Kasumi-1 (cell line): ENCODE measurements at regions not wholly inside any gene's neighbourhood (a gene's known extent, or its start where the extent isn't known, plus 50 kb on each side); places are given as distances from the start of the nearest gene placed in this dataset.

Experiments used
- DNase-seq, 2 experiments: peaks; one replicate each; lab custom pipeline; 2025; lab: John Stamatoyannopoulos, UW

DNA sequence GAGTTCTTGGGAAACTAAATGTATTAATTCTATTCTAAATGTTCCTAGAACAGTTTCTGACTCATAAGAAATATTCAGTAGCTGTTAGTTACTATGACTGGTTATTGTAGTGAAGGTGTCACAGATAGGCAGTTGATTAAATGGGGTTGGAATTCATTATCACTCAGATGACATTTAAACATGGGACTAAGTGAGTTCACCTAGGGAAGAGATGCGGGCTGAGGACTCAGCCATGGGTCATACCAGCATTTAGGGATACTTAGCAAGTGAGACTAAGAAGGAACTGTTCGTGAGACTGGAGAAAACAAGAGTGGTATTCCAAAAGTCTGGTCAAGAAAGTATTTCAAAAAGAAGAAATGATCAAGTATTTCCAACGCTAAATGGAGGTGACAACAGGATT lies 125.1 kb upstream of the ADGRL4 start:
- DNase-seq, result no peak

DNA sequence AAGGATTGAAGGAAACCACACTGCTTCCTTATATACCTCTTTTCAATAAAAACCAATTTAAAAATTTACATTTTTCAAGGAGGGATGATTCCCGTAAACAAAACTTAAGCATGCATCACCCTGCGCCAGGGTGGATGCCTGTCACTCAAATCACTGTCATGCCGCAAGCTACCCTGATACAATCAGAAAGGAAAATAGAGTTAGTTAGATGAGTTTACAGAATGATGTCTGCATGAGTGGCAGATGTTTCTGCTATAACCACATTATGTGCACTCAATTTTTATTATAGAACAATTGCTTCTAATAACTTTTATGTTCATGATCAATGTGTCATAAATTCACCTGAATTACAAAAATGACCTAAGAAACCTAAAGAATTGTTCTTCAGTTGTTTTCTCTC lies 123.4 kb upstream of the ADGRL4 start:
- no peak for DNase-seq

DNA sequence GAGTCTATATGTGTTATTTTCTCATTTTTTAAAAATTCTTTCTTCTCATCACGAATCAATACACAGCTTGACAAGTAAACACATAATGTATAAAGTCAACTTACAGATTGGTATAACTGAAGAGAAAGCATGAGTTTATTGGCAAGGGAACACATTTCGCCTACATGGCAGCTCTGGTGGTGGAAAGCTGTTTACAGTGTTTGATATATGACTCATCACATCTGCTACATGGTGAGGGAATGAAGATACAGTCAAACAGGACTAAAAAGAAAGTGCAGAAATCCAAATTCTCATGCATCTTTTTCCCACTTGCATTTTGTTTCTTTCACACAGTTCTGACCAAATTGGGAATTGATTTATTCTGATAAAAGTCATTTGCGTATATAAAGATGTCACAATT lies 122.2 kb upstream of the ADGRL4 start:
- no peak for DNase-seq

DNA sequence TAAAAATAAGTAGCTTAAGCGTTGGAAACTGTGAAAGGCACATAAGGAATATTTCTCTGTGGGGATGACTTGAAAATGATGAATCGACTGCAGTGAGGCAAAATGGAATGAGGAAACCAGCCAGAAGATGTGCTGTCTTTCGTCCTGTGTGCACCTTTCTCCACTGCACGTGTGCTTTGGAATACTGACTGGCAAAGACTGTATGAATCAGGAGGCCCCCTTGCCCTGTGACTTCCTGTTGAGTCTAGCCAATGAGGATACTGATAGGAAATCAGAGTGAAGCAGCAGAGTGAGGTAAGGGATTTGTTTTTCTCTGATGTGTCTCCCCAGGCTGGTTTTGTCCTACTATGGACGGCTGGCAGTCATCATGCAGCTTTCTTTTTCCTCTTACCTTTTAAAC lies 118.2 kb upstream of the ADGRL4 start:
- DNase-seq, result no peak

DNA sequence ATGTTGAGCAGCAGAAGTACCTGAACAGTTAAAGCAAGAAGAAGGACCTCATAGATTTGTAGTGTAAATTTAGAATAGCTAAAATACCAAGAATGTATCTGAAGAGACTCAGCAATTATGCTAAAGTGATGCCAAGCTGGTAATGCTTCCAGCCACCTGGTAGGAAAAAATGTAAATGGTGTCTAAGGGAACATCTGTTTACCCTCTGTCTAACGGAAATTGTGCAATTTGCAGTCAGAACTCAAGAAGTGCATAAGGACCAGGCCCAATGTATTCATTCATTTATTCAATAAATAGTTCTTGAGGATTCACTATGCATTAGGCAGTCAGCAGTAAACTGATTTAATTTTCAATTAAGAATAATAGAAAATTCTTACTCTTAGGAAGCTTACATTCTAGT lies 116.0 kb upstream of the ADGRL4 start:
- no peak for DNase-seq

DNA sequence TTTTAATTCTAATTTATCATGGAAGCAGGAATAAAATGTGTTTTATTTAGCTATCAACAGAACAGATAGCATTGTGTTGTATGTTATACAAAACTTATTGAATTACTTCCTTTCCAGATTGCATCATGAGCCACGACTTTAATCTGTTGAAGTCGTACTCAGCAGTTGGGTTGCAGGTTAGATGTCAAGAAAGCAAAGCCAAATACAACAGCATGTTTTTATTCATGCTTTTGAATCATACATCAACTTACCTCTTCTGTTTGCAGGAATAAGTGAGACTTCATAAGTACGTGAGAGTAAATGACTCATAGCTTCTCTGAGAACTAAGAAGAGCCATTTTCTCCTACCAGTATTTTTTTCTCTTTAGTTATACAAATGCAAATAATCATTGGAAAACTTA lies 110.8 kb upstream of the ADGRL4 start:
- DNase-seq, result no peak

DNA sequence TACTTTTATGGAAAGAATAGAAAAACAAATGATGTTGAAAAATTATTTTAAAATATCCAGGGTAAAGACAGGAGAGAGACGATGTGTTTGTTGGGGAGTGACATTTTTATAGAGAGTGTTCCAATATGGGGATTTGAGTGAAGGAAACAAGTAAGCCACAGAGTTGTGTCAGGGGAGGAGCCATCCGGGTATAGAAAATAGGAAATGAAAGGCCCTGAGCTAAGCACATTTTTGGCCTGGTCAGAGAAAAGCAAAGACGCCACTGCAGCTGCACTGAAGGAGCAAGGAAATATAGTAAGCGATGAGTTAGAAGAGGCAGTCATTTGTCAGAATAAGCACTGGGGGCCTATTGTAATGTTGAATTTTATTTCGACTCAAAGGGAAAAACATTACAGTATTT lies 107.3 kb upstream of the ADGRL4 start:
- no peak for DNase-seq

DNA sequence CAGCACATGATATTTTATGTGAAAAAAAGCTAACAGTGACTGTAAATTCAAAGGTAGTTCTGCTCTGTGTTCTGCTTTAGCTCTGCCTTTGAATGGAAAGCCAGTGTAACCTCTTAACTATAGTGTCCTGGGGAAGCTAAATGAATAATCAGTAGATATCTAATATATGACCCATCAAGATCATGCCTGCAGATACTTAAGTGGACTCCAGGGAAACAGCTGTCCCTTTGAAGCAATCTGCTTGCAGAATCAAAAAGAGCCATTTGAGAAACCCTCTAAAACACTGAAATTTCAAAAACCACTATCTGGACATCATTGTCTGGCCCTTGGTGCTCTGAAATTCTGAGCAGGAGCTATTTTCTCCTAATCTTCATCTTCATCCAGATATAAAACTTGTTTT lies 104.2 kb upstream of the ADGRL4 start:
- no peak for DNase-seq

DNA sequence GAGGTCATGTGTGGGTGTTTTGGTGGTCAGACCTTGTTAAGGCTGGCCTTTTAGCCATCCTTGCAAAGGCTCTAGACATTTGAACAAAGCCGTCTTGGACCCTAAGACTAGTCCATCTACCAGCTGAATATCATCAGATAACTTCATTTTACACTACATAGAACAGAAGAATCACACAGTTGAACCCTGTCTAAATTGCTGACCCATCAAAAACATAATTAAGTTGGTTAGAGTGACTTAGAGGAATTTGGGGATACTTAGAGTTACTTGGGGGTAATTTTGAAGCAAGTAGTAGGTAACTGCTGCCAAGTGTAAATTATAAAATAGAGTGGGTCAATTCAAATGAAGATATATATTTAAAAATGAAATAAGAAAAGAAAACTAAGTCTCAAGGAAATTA lies 102.9 kb upstream of the ADGRL4 start:
- DNase-seq, result no peak

DNA sequence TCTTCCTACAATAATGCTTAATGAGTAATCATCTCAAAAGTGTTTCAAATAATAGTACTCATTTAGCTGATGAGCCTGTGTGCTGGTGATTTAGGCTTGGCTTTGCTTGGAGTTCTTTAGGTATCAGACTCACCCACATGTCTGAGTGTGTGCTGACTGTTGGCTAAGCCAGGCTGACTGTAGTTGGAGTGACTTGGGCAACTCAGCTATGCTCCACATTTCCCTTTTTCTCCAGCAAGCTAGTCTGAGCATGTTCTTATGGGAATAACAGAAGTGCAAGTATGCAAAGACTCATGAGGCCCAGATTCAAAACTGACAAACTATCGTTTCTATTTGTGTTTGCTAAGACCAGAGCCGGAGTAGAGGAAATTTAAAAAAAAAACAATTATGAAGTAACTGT lies 99.0 kb upstream of the ADGRL4 start:
- no peak for DNase-seq

DNA sequence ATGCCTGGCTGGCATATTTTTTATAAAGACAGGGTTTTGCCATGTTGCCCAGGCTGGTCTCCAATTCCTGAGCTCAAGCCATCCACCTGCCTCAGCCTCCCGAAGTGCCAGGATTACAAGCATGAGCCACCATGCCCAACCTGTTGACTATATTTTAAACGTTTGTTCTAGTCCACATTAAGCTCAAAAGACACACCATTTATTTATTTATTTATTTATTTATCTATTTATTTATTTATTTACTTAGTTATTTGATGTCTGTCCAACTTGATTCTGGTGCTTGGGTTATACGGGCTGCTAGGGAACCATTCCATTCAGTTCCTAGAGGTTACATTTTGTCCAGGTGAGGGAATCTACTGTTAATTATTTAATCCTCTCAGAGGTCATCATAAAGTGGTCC lies 98.1 kb upstream of the ADGRL4 start:
- no peak for DNase-seq

DNA sequence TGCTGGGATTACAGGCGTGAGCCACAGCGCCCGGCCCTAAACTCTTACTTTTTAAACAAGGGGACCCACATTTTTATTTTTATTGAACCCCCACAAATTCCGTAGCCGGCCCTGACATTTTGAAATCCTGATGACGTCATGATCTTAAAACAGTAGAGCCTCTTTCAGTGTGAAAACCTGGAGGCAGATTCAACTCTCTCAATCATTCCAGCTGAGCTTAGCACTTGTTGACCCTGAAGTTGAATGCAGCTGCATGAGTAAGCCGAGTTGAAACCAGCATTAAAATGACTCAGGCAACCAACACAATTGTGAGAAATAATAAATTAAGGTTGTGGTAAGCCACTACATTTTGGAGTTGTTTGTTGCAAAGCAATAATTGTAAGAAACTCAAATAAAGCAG lies 93.9 kb upstream of the ADGRL4 start:
- DNase-seq, result no peak

DNA sequence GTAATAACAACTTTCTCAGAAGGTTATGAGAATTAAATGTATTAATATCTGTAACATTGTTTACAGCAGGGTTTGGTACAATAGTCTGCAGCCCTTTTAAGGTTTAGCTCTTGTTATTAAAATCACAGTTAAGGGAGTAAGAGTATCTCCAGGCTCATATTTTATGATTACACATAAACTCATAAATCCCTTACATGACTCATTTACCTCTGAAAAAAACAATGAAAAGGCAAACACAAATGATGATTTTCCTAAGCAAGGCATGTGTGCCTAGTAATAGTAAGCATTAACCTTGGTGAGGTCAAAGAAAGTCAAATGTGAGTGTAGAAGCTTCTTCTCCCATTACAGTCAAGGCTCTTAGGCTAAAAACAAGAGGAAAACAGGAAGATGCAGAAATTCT lies 84.5 kb upstream of the ADGRL4 start:
- DNase-seq, result no peak

DNA sequence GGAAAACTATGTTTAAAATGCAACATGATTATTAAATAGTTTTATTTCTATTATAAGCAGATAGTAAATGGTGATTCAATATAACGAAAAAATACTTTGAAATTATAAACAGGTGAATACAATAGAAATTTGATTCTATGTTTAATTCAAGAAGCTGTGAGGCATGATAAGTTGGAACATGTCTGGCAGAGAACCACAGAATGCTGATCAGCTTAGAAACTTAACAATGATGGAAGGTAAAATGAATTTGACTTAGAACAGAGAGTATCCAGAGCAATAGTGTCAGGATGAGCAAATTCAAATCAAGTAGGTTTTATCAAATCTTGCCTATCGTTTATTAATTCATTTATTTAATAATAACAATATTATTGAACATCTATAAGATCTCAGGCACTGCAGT lies 83.4 kb upstream of the ADGRL4 start:
- no peak for DNase-seq

DNA sequence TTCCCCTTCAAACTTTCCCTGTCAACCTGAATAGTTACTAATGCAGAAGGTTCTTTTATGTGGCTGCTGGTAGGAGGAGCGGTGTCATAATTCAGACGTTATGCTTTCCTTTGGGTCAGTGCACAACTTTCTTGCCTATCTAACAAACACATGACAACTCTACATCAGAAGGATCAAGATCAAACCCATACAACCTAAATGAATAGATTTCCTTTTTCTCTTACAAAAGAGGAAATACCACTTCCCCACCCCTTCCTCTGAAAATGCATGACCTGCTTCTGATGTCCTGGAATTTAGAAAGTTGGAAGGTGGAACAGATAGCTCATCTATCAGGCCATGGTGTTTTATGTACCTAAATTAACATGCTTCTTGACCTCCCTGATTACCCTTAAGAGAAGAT lies 75.7 kb upstream of the ADGRL4 start:
- no peak for DNase-seq

DNA sequence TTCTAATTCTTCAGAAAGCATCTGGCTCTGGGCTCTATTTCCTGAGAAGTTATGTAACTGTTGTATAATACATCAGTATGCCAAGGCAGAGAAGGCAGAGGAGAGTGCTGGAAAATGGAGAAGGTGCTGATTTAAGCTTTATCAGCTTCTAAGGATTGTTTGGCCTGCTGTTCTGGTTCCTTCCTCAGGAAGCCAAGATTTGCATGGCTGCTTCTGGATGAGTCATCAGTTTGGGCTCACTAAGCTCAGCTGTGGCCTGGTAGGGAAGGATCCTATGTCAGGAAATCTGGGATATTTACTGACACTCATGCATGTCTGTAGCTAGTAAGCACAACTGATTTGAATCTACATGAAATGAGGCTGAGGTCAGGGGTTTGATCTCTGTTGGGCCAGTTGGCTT lies 73.2 kb upstream of the ADGRL4 start:
- peak; percentile 40 to 51 for DNase-seq

DNA sequence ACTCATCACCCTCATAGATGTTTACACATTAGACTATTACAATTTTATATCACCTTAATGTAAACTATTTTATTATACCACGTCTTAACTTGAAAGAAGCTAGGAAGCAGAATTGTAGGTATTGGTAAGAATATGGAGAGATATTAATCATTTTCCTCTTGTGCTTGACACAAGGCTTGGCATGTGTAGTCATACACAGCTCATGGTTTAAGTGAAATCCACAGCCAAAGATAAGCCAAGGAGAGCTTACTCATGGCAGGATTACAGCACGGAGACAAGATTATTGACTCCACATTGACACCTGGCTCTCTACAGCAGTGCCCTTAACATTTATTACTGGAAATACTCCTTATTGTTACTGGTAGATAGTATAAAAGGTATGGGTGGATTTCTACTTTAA lies 68.4 kb upstream of the ADGRL4 start:
- no peak for DNase-seq

DNA sequence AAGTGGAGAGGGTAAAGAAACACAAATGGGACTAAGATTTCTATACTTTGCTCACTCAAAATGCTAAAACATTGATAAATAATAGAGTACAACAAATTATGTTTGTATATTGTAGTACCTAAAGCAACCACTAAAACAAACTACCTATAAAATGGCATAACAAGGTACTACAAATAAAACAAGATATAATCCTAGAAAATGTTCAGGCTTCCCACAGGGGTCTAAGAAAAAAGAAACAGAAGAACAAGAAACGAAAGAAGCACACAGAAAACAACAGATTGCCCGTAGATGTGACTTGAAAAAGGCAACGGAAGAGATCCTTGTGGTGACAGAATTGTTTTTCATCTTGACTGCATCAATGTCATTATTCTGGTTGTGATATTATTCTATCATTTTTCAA lies 63.3 kb upstream of the ADGRL4 start:
- DNase-seq, result no peak

DNA sequence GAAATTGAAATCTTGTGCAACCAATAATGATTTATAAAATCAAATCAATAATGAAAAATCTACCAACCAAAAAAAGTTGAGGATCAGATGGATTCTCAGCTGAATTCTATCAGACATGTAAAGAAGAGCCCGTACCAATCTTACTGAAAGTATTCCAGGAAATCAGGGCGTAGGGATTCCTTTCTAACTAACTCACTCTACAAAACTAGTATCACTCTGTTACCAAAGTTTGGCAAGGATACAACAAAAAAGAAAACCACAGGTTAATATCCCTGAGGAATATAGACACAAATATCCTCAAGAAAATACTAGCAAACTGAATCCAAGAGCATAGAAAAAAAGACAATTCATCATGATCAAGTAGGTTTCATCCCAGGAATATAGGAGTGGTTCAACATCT lies 52.8 kb upstream of the ADGRL4 start:
- DNase-seq, result no peak
